SK-MEL-5 (cell line): ENCODE measurements at regions not wholly inside any gene's neighbourhood (a gene's known extent, or its start where the extent isn't known, plus 50 kb on each side); places are given as distances from the start of the nearest gene placed in this dataset.
"Not testable (repeated sequence)": the region's sequence is repeated elsewhere in the genome, so short reads cannot be mapped to it uniquely, and the experiment has no call there.

Experiments used
- DNase-seq: peaks from one replicate; pipeline ENCODE4 v3.0.0-alpha.2; 2016; ENCODE audit warnings: low read depth, low spot score
- in situ Hi-C: cut with HindIII; loops from 2 replicates; pipeline ENCODE4 v1.10.0; 2016; ENCODE audit warnings: low sequenced_read_pairs, high pct_unique_total_duplicates, low pct_unique_long_range_greater_than_20kb

DNA sequence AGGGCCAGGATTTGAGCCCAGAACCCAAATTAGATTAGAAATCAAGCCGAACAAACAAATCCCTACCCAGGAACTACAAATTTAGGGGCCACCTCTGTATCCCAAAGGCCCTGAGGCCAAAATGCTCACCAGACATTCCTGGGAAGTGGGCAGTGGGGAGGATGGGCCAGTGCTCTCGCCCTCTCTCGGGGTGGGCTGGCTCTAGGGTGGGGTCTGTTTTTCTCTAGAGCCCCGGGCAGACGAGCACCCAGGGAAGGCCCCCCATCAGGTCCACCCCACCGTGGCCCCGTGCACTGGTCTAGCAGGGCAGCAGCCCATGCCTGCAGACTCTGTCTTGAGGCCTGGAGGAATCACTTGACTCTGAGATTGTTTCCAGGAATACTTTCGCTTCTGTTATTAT is 252.0 kb downstream of the RRAGC start:
- in situ Hi-C loops = no loop called here
- DNase-seq = no peak

- in situ Hi-C loops = no loop called here
- no peak for DNase-seq
Measured at GRCh38 chr1:38605063-38605462, 254.5 kb downstream of the RRAGC start.

- in situ Hi-C loops = no loop called here
- no peak for DNase-seq
Measured at GRCh38 chr1:38603907-38604306, 255.7 kb downstream of the RRAGC start.

GRCh38 chr1:38600905-38601304 is 258.7 kb downstream of the RRAGC start:
- DNase-seq = no peak
- in situ Hi-C loops = no loop called here

- no peak for DNase-seq
- in situ Hi-C loops = no loop called here
Measured at GRCh38 chr1:38600286-38600685, 259.3 kb downstream of the RRAGC start.

DNA sequence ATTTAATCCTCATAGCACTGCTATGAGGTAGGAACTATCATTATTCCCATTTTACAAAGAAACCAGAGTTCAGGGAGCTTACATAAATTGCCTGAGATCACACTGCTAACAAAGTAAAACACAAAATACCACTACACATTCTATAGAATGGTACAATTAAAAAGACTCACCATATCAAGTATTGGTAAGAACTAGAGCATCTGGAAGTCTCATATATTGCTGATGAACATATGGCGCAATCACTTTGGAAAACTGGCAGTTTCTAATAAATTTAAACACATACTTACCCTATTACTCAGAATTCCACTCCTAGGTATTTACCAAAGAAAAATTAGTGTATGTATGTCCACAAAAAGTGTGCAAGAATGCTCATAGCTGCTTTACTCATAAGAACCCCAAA is 261.5 kb downstream of the RRAGC start:
- DNase-seq = no peak
- in situ Hi-C loops = no loop called here

- in situ Hi-C loops = no loop called here
- DNase-seq = no peak
Measured at GRCh38 chr1:38589036-38589435, 270.5 kb downstream of the RRAGC start.

- no peak for DNase-seq
- in situ Hi-C loops = no loop called here
Measured at GRCh38 chr1:38587766-38588165, 271.8 kb downstream of the RRAGC start.

DNA sequence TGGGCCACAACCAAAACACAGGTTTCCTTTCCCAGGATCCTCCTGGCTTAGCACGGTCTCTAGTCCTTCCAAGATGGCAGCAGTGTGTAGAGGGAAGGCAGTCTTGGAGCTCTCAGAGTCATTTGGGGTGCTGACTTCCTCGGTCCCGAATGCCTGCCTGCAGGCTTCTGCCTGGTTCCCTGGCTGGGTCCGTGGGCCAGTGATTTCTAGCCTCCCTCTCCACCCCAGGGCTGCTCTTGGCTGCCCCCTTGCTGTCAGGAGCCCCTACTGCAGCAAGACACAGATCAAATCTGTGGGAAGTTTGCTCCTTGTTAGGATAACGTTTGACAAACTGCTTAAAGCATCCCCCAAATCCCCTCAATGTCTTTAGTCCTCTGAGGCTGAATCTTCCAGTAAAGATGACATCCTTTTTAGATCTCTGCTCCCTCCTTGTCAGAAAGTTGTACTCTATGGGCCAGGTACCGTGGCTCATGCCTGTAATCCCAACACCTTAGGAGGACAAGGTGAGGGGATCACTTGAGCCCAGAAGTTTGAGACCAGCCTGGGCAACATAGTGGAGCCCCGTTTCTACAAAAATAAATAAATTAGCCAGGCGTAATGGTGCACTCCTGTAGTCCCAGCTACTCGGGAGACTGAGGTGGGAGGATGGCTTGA is 272.5 kb downstream of the RRAGC start:
- in situ Hi-C loops = no loop called here
- peak; percentile 56 for DNase-seq

- in situ Hi-C loops = no loop called here
- DNase-seq = no peak
Measured at GRCh38 chr1:38585971-38586370, 273.6 kb downstream of the RRAGC start.

DNA sequence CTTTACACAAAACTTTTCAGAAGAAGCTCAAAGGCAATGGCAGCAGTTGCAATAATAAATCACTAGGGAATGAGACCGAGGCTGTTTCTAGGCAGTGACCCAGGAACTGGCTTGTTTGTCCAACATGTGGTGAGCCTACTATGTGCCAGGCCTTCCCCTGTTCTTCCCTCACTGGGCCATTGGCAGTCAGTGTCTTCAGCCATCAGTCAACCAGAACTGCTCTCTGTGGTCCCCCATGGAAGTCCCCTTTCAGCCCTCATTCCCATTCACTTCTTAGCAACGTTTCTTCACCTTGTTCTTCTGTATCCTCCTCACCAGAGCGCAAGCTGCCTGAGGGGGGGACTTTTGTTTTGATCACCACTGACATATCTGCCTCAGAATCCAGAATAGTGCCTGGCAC is 274.1 kb downstream of the RRAGC start:
- DNase-seq = no peak
- in situ Hi-C loops = no loop called here

- in situ Hi-C loops = no loop called here
- DNase-seq = no peak
Measured at GRCh38 chr1:38584448-38585355, 274.9 kb downstream of the RRAGC start.

- in situ Hi-C loops, DNase-seq: not testable (repeated sequence)
Measured at GRCh38 chr1:38583287-38583686, 276.3 kb downstream of the RRAGC start.

DNA sequence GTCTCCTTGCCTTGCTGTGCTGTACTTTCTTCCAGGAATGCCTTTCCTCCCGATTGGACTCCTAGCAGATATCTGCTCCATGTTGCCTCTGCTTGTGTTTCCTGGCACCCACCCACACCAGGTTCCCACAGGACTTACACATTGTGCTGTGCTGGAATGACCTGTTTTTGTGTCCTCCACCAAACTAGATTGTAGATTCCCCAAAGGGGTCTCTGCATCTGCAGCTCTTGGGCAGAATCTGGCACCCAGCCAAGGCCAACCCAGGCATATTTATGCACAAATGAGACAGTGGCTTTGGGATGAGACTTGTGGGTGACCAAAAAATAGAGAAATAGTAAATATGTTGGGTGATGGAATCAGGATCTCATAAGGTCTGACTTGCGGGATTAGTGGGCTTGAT is 278.2 kb downstream of the RRAGC start:
- in situ Hi-C loops = no loop called here

GRCh38 chr1:38580594-38580993 is 279.0 kb downstream of the RRAGC start:
- in situ Hi-C loops = no loop called here
- DNase-seq = no peak

More for the DNA sequence above, 278.2 kb downstream of the RRAGC start:
- no peak for DNase-seq

DNA sequence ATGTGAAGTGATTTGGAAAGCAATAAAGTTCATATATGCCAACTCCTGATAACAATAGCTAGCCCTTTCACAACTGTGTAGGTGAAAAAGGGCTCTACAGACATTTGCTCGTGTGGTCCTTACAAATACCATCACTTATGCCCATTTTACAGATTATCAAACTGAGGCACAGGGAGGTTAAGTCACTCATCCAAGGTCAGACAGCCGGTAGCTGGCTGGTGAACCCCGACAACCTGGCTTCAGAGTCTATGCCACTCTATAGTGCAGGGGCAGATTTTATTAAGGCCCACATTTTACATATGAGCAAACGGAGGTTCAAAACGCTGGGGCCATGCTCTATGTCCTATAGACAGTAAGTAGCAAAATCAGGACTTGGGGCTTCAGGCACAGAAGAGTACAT is 280.5 kb downstream of the RRAGC start:
- DNase-seq = no peak
- in situ Hi-C loops = no loop called here

DNA sequence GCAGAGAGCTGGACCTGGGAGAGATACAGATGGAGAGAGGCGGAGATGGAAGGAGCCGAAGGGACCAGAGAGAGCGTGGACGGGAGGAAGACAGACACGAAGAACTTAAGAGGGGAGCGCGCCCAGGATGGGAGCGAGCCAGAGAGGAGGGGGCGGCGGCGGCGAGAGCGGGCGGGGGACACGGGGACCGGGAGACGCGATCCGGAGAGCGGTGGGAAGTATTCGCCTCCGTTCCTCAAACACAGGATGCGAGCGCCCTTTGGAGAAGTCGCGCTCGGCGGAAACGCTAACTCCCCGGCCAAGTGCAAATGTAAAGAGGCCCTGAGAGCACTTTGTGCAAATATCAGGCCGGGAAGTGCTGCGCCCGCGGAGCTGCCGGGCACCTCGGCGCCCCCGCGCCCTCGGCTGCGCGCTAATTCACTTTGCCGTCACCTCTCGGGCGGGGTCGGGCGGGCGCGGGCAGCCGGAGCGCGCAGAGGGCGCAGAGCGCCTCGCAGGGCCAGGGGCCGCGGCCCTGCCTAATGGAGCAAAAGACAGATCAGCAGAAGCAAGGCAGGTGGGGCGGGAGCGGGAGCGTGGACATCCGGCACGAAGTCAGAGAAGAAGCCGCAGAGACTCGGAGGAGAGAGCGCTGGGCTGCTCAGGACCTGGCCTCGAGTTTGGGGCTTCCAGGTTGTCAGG is 281.2 kb downstream of the RRAGC start:
- DNase-seq = no peak
- in situ Hi-C loops = no loop called here

DNA sequence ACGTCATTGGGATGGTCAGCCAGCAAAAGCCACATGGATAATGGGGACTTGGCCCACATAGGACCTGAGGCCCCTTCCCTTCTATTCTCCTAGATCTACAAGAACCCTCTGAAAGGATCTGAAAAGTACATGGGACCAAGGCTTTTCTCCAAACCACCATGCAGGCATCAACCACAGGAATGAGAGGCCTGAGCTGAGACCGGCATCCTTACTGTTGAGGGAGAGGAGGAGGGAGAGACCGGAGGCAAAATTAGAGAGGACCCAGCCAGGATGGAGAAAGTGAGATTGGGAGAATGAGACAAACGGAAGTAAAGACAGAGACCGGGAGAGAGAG is 281.7 kb downstream of the RRAGC start:
- DNase-seq = no peak
- in situ Hi-C loops = no loop called here

- no peak for DNase-seq
- in situ Hi-C loops = no loop called here
Measured at GRCh38 chr1:38577385-38577784, 282.2 kb downstream of the RRAGC start.
